GM21825 (cell line): ENCODE measurements at regions not wholly inside any gene's neighbourhood (a gene's known extent, or its start where the extent isn't known, plus 50 kb on each side); places are given as distances from the start of the nearest gene placed in this dataset.
A peak's percentile ranks its signal among the peaks of the same experiment; 100 is the strongest.

Source experiments
- ATAC-seq: cut with Tn5 transposase; IDR thresholded peaks from one replicate; pipeline ENCODE4 v1.9.1; 2021; ENCODE audit warnings: mild to moderate bottlenecking, moderate library complexity; ENCODE audit not compliant: unreplicated experiment

GRCh38 chr2:176388861-176389260, 119.6 kb downstream of the MTX2 start:
- ATAC-seq = no peak

DNA sequence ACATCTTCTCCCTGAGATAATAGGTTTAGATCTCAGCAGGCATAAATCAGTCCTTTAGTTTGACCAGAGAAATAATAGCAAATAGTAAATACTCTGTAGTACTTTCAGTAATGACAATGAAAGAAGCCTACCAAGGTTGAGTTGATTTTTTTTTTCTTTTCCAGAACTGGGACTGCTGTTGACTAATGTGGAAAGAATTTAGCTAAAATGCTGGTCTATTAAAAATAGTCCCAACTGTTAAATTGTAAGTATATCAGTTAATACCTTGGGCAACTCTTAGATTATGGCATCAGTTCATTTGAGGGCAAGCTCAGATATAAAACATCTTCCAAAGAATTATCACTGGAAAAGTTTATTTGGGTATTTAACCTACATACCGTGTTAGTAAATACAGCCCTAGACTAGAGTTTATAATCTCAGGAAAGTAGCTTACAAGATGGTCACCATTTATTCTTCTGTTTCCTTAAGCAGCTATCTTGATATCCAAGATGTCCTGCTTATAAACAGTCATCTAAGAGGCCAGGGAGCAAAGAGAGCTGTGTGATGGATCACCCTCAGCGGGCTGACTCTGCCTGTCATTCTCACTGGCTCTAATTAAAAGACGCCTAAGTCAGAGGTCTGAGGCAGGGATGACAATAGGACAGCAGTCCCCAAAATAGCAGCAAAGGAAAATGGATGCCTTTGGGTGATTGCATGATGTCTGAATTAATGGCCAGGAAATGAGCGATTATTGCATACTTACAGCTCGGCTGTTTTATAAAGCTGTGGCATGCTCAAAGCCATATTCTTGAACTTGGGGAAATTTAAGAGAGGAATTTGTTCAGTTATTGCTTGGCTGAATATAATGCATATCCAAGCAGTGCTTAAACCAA, 121.3 kb downstream of the MTX2 start:
- no peak for ATAC-seq

GRCh38 chr2:176391148-176391419, 121.8 kb downstream of the MTX2 start:
- ATAC-seq = no peak

DNA sequence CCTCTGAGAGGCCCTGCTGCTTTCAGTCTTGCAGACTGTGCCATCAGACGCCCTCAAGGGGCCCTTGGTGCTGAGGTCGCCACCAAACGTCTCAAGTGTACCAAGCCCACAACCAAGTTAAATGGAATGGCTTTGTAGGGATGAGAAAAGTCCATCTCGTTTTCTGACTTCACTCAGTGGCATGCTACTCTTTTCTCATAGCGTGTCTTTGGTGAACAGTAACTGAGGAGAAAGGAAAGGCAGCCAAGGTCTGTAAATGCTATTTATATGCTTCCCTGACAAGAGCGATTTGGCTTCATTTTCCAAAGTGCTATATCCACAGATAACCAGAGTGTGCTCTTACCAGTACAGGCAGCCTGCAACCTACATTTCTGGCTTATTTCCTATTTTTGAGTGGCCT, 123.0 kb downstream of the MTX2 start:
- ATAC-seq = no peak

GRCh38 chr2:176392744-176393414, 123.6 kb downstream of the MTX2 start:
- no peak for ATAC-seq

GRCh38 chr2:176395273-176395854, 126.1 kb downstream of the MTX2 start:
- no peak for ATAC-seq

- ATAC-seq = no peak
Measured at GRCh38 chr2:176398243-176399073, 129.2 kb downstream of the MTX2 start.

DNA sequence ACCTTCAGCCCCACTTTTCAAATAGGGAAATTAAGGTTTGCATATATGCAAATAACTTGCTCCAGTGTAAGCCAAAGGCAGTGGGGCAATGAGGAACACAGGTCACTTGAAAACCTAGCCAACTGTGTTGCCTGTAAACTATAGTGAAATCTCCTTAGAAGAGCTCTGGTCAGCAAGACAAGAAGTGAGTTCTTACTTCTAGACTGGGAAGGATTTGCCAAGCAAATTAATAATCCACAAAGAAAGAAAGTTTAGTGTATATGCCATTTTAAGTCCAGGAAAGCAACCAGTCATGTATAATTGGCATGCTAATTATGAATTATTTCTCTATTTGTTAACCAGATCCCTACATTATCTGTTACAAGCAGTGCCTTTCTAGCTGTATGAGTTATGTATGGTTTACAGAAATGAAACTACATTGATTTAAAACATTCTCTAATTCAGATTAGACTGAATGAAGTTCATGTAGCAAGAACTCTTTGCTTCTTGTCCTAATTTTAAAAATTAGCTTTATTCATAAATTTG, 129.9 kb downstream of the MTX2 start:
- ATAC-seq = no peak

- peak; percentile 50 for ATAC-seq
Measured at GRCh38 chr2:176405477-176405876, 136.2 kb downstream of the MTX2 start.

GRCh38 chr2:176407706-176408105, 138.5 kb downstream of the MTX2 start:
- no peak for ATAC-seq

- no peak for ATAC-seq
Measured at GRCh38 chr2:176409671-176410070, 140.4 kb downstream of the MTX2 start.

- no peak for ATAC-seq
Measured at GRCh38 chr2:176412136-176412535, 142.9 kb downstream of the MTX2 start.

- no peak for ATAC-seq
Measured at GRCh38 chr2:176413786-176414185, 144.5 kb downstream of the MTX2 start.

- no peak for ATAC-seq
Measured at GRCh38 chr2:176414641-176415040, 145.4 kb downstream of the MTX2 start.

GRCh38 chr2:176415174-176415895, 146.1 kb downstream of the MTX2 start:
- ATAC-seq = no peak

- ATAC-seq = no peak
Measured at GRCh38 chr2:176415937-176416499, 146.8 kb downstream of the MTX2 start.

GRCh38 chr2:176418768-176419167, 149.5 kb downstream of the MTX2 start:
- ATAC-seq = no peak

GRCh38 chr2:176419591-176420071, 150.4 kb downstream of the MTX2 start:
- no peak for ATAC-seq

DNA sequence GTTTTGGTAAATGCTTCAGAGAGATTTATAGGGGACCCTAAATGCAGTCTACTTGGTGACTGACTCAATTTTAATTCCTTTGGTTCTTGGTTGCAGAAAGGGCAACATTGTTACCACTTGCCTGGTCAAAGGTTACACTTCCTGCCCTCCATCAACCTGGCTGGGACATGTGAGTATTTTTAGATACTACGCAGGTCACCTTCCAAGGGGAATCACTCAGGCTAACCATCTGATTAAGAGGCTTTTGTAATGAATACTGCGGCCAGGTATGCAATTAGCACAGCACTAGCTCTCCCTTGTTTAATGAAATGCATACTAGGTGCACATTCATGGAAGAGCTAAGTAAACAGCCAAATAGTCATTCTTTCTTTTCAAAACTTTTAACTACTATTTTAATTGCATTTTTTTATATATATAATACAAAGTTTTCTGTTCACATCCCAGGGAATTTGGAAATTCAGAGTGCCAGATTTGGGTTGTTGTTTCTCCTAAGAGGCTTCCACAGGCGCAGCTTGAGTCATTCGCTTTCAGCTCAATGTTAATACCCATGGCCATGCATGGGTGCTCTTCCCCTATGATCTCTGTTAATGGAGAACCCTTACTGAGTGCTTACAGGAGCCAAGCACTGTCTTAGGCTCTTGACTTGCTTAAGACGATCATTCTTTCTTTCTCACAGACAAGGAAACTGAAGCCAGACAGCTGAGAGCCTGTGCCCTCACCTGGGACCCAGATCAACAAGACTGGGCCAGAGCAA, 152.2 kb downstream of the MTX2 start:
- no peak for ATAC-seq
